DOHH2 (cell line): ENCODE measurements at regions not wholly inside any gene's neighbourhood (a gene's known extent, or its start where the extent isn't known, plus 50 kb on each side); places are given as distances from the start of the nearest gene placed in this dataset.

ENCODE experiments used
- CTCF ChIP-seq: fragments of 200-600 bp; sonication (generic); IDR thresholded peaks from one replicate; pipeline ENCODE4 v1.5.1; 2014; ENCODE audit warnings: antibody characterized with exemption, mild to moderate bottlenecking, low read depth, low read length; ENCODE audit not compliant: poor library complexity, severe bottlenecking
- EZH2phosphoT487 ChIP-seq: fragments of 200-600 bp; sonication (generic); IDR thresholded peaks from 2 replicates; pipeline ENCODE4 v1.6.1; 2017; ENCODE audit warnings: borderline replicate concordance, mild to moderate bottlenecking, antibody characterized with exemption, low read length, moderate library complexity, mixed read lengths

- TF ChIP-seq CTCF (no peak), EZH2phosphoT487 (no peak)
Measured at GRCh38 chr5:152488869-152489268, 83.8 kb upstream of the NMUR2 start.
